Non-pigmented ciliary epithelial cell (primary cell): ENCODE measurements at regions not wholly inside any gene's neighbourhood (a gene's known extent, or its start where the extent isn't known, plus 50 kb on each side); places are given as distances from the start of the nearest gene placed in this dataset.
"Not testable (repeated sequence)": the region's sequence is repeated elsewhere in the genome, so short reads cannot be mapped to it uniquely, and the experiment has no call there.

ENCODE experiments used
- DNase-seq: peaks from one replicate; pipeline ENCODE4 v3.0.0-alpha.2; 2010; ENCODE audit warnings: low read depth

GRCh38 chr21:15669247-15669646 lies 60.5 kb upstream of the USP25 start:
- DNase-seq, result no peak

GRCh38 chr21:15671188-15671587 lies 58.6 kb upstream of the USP25 start:
- DNase-seq, result no peak

DNA sequence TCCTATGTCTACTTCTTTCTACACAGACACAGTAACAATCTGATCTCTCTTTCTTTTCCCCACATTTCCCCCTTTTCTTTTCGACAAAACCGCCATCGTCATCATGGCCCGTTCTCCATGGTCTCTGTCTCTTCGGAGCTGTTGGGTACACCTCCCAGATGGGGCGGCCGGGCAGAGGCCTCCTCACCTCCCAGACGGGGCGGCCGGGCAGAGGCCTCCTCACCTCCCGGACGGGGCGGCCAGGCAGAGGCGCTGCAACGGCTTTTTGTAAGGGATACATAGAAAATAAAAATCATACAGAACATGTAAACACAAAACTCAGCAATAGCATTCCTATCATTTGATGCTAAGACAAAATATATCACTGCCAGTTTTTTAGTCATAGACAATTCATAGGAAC lies 57.2 kb upstream of the USP25 start:
- not testable (repeated sequence) for DNase-seq

DNA sequence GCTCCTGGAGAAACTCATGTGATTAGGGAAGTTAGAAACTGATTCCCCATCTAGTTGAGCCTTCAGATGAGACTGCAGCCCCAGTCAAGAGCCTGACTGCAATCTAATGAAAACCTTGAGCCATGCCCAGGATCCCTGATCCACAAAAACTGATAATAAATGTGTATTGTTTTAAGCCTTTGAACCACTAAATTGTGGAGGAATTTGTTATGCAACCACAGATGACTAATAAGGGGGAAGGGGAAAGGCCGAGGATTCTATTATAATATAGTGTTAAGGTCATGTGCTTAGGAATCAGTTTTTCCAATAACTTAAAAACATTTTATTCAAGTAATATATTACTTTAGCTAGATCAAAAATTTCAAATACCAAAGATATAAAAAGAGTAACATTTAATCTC lies 52.8 kb upstream of the USP25 start:
- no peak for DNase-seq

GRCh38 chr21:15679630-15680029 lies 50.2 kb upstream of the USP25 start:
- no peak for DNase-seq
